ENCODE measurements at regions not wholly inside any gene's neighbourhood (a gene's known extent, or its start where the extent isn't known, plus 50 kb on each side); places are given as distances from the start of the nearest gene placed in this dataset.
"Not testable (repeated sequence)": the region's sequence is repeated elsewhere in the genome, so short reads cannot be mapped to it uniquely, and the experiment has no call there.

- not testable (repeated sequence) for DNase-seq (ENCODE audit: low read depth)
Observed at GRCh38 chr9:97248252-97248651, 59.2 kb upstream of the CCDC180 start.

GRCh38 chr9:97243606-97244005, 63.9 kb upstream of the CCDC180 start:
- no peak for DNase-seq (ENCODE audit: low read depth)

- DNase-seq (ENCODE audit: low read depth) = not testable (repeated sequence)
Observed at GRCh38 chr9:97241430-97241829, 66.0 kb upstream of the CCDC180 start.

GRCh38 chr9:97237951-97238889, 69.2 kb upstream of the CCDC180 start:
- DNase-seq (ENCODE audit: low read depth) = peak; percentile 50

- DNase-seq (ENCODE audit: low read depth) = no peak
Observed at GRCh38 chr9:97237311-97237786, 70.1 kb upstream of the CCDC180 start.

- not testable (repeated sequence) for DNase-seq (ENCODE audit: low read depth)
Observed at GRCh38 chr9:97233009-97233400, 74.5 kb upstream of the CCDC180 start.

- DNase-seq (ENCODE audit: low read depth) = not testable (repeated sequence)
Observed at GRCh38 chr9:97232060-97233008, 75.1 kb upstream of the CCDC180 start.

GRCh38 chr9:97222393-97222792, 85.1 kb upstream of the CCDC180 start:
- not testable (repeated sequence) for DNase-seq (ENCODE audit: low read depth)

GRCh38 chr9:97221478-97222355, 85.7 kb upstream of the CCDC180 start:
- DNase-seq (ENCODE audit: low read depth) = peak; percentile 33

- DNase-seq (ENCODE audit: low read depth) = no peak
Observed at GRCh38 chr9:97220894-97221477, 86.5 kb upstream of the CCDC180 start.

- not testable (repeated sequence) for DNase-seq (ENCODE audit: low read depth)
Observed at GRCh38 chr9:97220396-97220795, 87.1 kb upstream of the CCDC180 start.

GRCh38 chr9:97219443-97220140, 87.9 kb upstream of the CCDC180 start:
- not testable (repeated sequence) for DNase-seq (ENCODE audit: low read depth)

GRCh38 chr9:97215127-97215526, 92.3 kb upstream of the CCDC180 start:
- DNase-seq (ENCODE audit: low read depth) = not testable (repeated sequence)

GRCh38 chr9:97214556-97214955, 92.9 kb upstream of the CCDC180 start:
- not testable (repeated sequence) for DNase-seq (ENCODE audit: low read depth)

- not testable (repeated sequence) for DNase-seq (ENCODE audit: low read depth)
Observed at GRCh38 chr9:97199683-97200082, 107.8 kb upstream of the CCDC180 start.

- DNase-seq (ENCODE audit: low read depth) = not testable (repeated sequence)
Observed at GRCh38 chr9:97193767-97194166, 113.7 kb upstream of the CCDC180 start.

GRCh38 chr9:97188545-97188944, 118.9 kb upstream of the CCDC180 start:
- no peak for DNase-seq (ENCODE audit: low read depth)

- not testable (repeated sequence) for DNase-seq (ENCODE audit: low read depth)
Observed at GRCh38 chr9:97187706-97188105, 119.8 kb upstream of the CCDC180 start.

GRCh38 chr9:97186493-97186892, 121.0 kb upstream of the CCDC180 start:
- DNase-seq (ENCODE audit: low read depth) = no peak

- not testable (repeated sequence) for DNase-seq (ENCODE audit: low read depth)
Observed at GRCh38 chr9:97182532-97182931, 124.9 kb upstream of the CCDC180 start.
